ENCODE measurements at regions not wholly inside any gene's neighbourhood (a gene's known extent, or its start where the extent isn't known, plus 50 kb on each side); places are given as distances from the start of the nearest gene placed in this dataset.

DNA sequence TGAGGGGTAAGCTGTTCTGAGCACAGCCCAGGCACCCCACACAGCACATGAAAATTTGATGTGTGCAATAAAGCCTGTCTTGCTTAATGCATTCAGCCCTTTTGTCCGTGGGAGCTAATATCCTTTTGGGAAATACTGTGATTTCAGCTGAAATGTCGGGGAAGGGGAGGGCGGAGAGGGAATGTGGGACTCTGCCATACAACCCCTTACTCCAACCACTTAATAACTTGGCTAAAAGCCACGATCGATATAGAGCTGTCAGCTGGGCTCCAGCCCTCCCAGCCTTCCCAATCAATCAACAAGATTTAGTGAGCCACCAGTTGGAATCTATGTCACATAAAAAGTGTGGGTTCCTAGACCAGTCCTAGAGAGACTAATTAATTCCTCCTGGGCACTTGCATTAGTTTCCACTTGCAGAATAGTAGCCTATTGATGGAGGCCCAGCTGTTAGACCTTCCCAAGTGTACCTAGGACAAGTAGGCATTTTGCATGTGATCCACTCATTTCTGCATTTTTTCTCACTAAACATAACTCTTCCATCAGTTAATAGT, 82.7 kb upstream of the PIRT start:
- H3K9me3 ChIP-seq (ENCODE audit: control insufficient read depth in 4 of 4, insufficient read depth in 3 of 4, low read length in 3 of 4) = no peaks in the 10 kb centered on the region
- DNase-seq (no peak), ATAC-seq (ENCODE audit: insufficient read depth, low FRiP score) (no peak)
- no peak overlapping the region for H3K4me3 ChIP-seq
- H3K27ac ChIP-seq (ENCODE audit: low read depth in 1 of 2, low read length in 1 of 2) = no peak overlapping the region
- WGBS, 2 donors = 80 to 85% methylated on average over 5 of the region's 5 CpGs
- TF ChIP-seq, protein P1, sequence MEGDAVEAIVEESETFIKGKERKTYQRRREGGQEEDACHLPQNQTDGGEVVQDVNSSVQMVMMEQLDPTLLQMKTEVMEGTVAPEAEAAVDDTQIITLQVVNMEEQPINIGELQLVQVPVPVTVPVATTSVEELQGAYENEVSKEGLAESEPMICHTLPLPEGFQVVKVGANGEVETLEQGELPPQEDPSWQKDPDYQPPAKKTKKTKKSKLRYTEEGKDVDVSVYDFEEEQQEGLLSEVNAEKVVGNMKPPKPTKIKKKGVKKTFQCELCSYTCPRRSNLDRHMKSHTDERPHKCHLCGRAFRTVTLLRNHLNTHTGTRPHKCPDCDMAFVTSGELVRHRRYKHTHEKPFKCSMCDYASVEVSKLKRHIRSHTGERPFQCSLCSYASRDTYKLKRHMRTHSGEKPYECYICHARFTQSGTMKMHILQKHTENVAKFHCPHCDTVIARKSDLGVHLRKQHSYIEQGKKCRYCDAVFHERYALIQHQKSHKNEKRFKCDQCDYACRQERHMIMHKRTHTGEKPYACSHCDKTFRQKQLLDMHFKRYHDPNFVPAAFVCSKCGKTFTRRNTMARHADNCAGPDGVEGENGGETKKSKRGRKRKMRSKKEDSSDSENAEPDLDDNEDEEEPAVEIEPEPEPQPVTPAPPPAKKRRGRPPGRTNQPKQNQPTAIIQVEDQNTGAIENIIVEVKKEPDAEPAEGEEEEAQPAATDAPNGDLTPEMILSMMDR (IDR thresholded peaks at IDR 0.05; ENCODE audit: control extremely low read depth, extremely low read depth) = no peak
- no peaks in the 10 kb centered on the region for H3K27me3 ChIP-seq (ENCODE audit: control insufficient read depth in 3 of 3, insufficient read depth in 3 of 3, low read length in 2 of 3)
- H3K36me3 ChIP-seq (ENCODE audit: control insufficient read depth in 4 of 4, insufficient read depth in 4 of 4, low read length in 4 of 4) = no peaks in the 10 kb centered on the region
- H3K4me1 ChIP-seq (ENCODE audit: control insufficient read depth in 5 of 5, insufficient read depth in 5 of 5, low read length in 5 of 5) = no peaks in the 10 kb centered on the region
- H3K9ac ChIP-seq (ENCODE audit: insufficient read depth in 1 of 2, low read length in 2 of 2) = no peak overlapping the region

DNA sequence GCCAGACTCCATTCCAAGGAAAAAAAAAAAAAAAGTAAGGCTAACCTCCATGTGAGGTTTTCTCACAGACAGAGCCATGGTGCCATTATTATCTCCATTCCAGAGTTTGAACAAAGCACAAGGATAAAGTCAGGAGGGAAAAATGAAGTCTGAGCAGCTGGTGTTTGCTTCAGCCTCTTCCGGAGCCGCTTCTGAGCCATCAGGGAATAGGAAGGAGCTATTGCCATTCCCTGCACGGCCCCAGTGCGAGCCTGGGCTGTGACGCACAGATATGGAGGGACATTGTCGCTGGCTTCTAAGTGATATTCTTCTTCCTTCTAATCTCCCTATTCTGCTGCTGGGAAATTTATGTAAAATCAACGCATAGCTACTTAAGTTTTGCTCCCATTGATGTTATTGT, 69.5 kb upstream of the PIRT start:
- WGBS, 2 donors = 80 to 89% methylated on average over 7 of the region's 7 CpGs
- ATAC-seq (ENCODE audit: insufficient read depth, low FRiP score) (no peak), DNase-seq (no peak)
- Histone ChIP-seq H3K36me3 (ENCODE audit: control insufficient read depth in 4 of 4, insufficient read depth in 4 of 4, low read length in 4 of 4) (no peaks in the 10 kb centered on the region), H3K4me3 (no peak overlapping the region), H3K27ac (ENCODE audit: low read depth in 1 of 2, low read length in 1 of 2) (no peak overlapping the region), H3K9me3 (ENCODE audit: control insufficient read depth in 4 of 4, insufficient read depth in 3 of 4, low read length in 3 of 4) (peaks cover 0 to 5% (median 0%) of the 10 kb centered on the region in 4 donors), H3K4me1 (ENCODE audit: control insufficient read depth in 5 of 5, insufficient read depth in 5 of 5, low read length in 5 of 5) (no peaks in the 10 kb centered on the region), H3K9ac (ENCODE audit: insufficient read depth in 1 of 2, low read length in 2 of 2) (no peak overlapping the region), H3K27me3 (ENCODE audit: control insufficient read depth in 3 of 3, insufficient read depth in 3 of 3, low read length in 2 of 3) (no peaks in the 10 kb centered on the region)
- TF ChIP-seq, protein P1 (IDR thresholded peaks at IDR 0.05; ENCODE audit: control extremely low read depth, extremely low read depth) = no peak

DNA sequence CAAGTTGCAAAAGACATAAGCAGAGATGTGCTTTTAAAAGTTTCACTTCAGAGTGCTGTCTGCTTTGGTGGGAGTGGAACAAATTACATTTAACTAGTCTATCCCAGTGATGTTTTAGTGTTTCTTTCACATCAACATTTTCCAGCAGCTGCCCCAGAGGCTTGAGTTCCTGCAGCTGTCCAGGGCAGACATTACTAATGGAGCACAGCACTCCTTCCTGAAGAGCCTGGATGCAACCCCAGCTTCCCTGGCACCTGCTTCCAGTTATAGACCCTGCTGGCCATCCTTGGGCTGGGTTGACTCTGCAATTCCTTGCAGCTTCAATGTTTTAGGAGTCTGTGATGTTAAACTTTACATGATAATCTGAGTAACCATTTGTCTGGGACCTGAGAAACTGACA, 61.4 kb upstream of the PIRT start:
- H3K27me3 ChIP-seq (ENCODE audit: control insufficient read depth in 3 of 3, insufficient read depth in 3 of 3, low read length in 2 of 3) = peaks cover 0 to 2% (median 0%) of the 10 kb centered on the region in 3 donors
- no peaks in the 10 kb centered on the region for H3K9me3 ChIP-seq (ENCODE audit: control insufficient read depth in 4 of 4, insufficient read depth in 3 of 4, low read length in 3 of 4)
- DNase-seq = peak in 1 of 3 donors; percentile 7
- H3K4me3 ChIP-seq = no peak overlapping the region
- H3K36me3 ChIP-seq (ENCODE audit: control insufficient read depth in 4 of 4, insufficient read depth in 4 of 4, low read length in 4 of 4) = no peaks in the 10 kb centered on the region
- ATAC-seq (ENCODE audit: insufficient read depth, low FRiP score) = no peak
- TF ChIP-seq, protein P1 (IDR thresholded peaks at IDR 0.05; ENCODE audit: control extremely low read depth, extremely low read depth) = no peak
- H3K27ac ChIP-seq (ENCODE audit: low read depth in 1 of 2, low read length in 1 of 2) = no peak overlapping the region
- H3K9ac ChIP-seq (ENCODE audit: insufficient read depth in 1 of 2, low read length in 2 of 2) = no peak overlapping the region
- no peaks in the 10 kb centered on the region for H3K4me1 ChIP-seq (ENCODE audit: control insufficient read depth in 5 of 5, insufficient read depth in 5 of 5, low read length in 5 of 5)

DNA sequence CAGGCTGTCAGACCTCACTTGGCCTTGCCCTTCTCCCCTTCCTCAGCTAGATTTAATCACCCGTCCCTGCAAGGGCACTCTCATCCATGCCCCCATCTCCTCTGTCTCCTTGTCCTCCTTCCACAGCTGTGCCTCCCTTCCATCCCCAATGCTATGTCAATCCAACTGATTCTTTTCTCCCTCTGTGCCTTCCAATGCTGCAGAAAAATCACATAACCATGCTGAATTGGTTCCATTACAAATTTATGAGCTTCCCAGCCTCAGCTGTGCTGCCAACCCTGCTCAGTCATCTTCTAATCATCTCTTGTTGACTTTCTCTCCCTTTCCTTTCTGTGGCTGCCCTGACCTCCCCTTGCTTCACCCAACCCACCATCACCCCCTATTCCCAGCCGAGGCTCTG, 56.3 kb upstream of the PIRT start:
- no peaks in the 10 kb centered on the region for H3K36me3 ChIP-seq (ENCODE audit: control insufficient read depth in 4 of 4, insufficient read depth in 4 of 4, low read length in 4 of 4)
- WGBS, 2 donors = 76 to 86% methylated on average over 2 of the region's 2 CpGs
- H3K9ac ChIP-seq (ENCODE audit: insufficient read depth in 1 of 2, low read length in 2 of 2) = no peak overlapping the region
- H3K27ac ChIP-seq (ENCODE audit: low read depth in 1 of 2, low read length in 1 of 2) = no peak overlapping the region
- TF ChIP-seq, protein P1 (IDR thresholded peaks at IDR 0.05; ENCODE audit: control extremely low read depth, extremely low read depth) = no peak
- H3K27me3 ChIP-seq (ENCODE audit: control insufficient read depth in 3 of 3, insufficient read depth in 3 of 3, low read length in 2 of 3) = no peaks in the 10 kb centered on the region
- H3K4me1 ChIP-seq (ENCODE audit: control insufficient read depth in 5 of 5, insufficient read depth in 5 of 5, low read length in 5 of 5) = no peaks in the 10 kb centered on the region
- H3K4me3 ChIP-seq = no peak overlapping the region
- no peaks in the 10 kb centered on the region for H3K9me3 ChIP-seq (ENCODE audit: control insufficient read depth in 4 of 4, insufficient read depth in 3 of 4, low read length in 3 of 4)
- DNase-seq (no peak), ATAC-seq (ENCODE audit: insufficient read depth, low FRiP score) (no peak)

All from lung (tissue), 11 donors.